ENCODE measurements at regions not wholly inside any gene's neighbourhood (a gene's known extent, or its start where the extent isn't known, plus 50 kb on each side); places are given as distances from the start of the nearest gene placed in this dataset.
"Not testable (repeated sequence)": the region's sequence is repeated elsewhere in the genome, so short reads cannot be mapped to it uniquely, and the experiment has no call there.

GRCh38 chr6:1162367-1163275, 149.3 kb upstream of the FOXQ1 start:
- WGBS, 2 donors (ENCODE audit: low coverage in 1 of 2) = 77 to 80% methylated on average over 3 to 8 of the region's 8 CpGs
- Histone ChIP-seq H3K4me1 (no peaks in the 10 kb centered on the region), H3K27ac (no peak overlapping the region), H3K4me3 (no peak overlapping the region), H3K9me3 (no peaks in the 10 kb centered on the region), H3K36me3 (no peaks in the 10 kb centered on the region), H3K27me3 (no peaks in the 10 kb centered on the region)
- TF ChIP-seq POLR2AphosphoS5 (IDR thresholded peaks at IDR 0.05) = no peak
- TF ChIP-seq CTCF (IDR thresholded peaks at IDR 0.05) = no peak
- no peak for TF ChIP-seq EP300 (IDR thresholded peaks at IDR 0.05)
- no peak for TF ChIP-seq POLR2A (IDR thresholded peaks at IDR 0.05)
- no peak for ATAC-seq

- WGBS, 2 donors (ENCODE audit: low coverage in 1 of 2) = 81% methylated on average over 2 of the region's 3 CpGs; no CpG with 5 or more reads in 1 of the 2 donors
- not testable (repeated sequence) for H3K27ac ChIP-seq, ATAC-seq, H3K36me3 ChIP-seq, H3K9me3 ChIP-seq, H3K27me3 ChIP-seq, H3K4me1 ChIP-seq, H3K4me3 ChIP-seq
Observed at GRCh38 chr6:1156411-1156810, 155.5 kb upstream of the FOXQ1 start.

GRCh38 chr6:1153696-1154245, 158.1 kb upstream of the FOXQ1 start:
- TF ChIP-seq CTCF (IDR thresholded peaks at IDR 0.05) = no peak
- no peak for TF ChIP-seq EP300 (IDR thresholded peaks at IDR 0.05)
- TF ChIP-seq POLR2AphosphoS5 (IDR thresholded peaks at IDR 0.05) = no peak
- TF ChIP-seq POLR2A (IDR thresholded peaks at IDR 0.05) = no peak
- Histone ChIP-seq H3K4me1 (no peaks in the 10 kb centered on the region), H3K27me3 (no peaks in the 10 kb centered on the region), H3K36me3 (no peaks in the 10 kb centered on the region), H3K4me3 (no peak overlapping the region), H3K9me3 (no peaks in the 10 kb centered on the region), H3K27ac (no peak overlapping the region)
- no peak for ATAC-seq

GRCh38 chr6:1146500-1146899, 165.4 kb upstream of the FOXQ1 start:
- Histone ChIP-seq H3K27me3 (no peaks in the 10 kb centered on the region), H3K4me1 (no peaks in the 10 kb centered on the region), H3K9me3 (no peaks in the 10 kb centered on the region), H3K27ac (no peak overlapping the region), H3K4me3 (no peak overlapping the region), H3K36me3 (no peaks in the 10 kb centered on the region)
- ATAC-seq = no peak
- TF ChIP-seq POLR2AphosphoS5 (IDR thresholded peaks at IDR 0.05) (no peak), EP300 (IDR thresholded peaks at IDR 0.05) (no peak), CTCF (IDR thresholded peaks at IDR 0.05) (no peak), POLR2A (IDR thresholded peaks at IDR 0.05) (no peak)

GRCh38 chr6:1145768-1146218, 166.1 kb upstream of the FOXQ1 start:
- no peak overlapping the region for H3K4me3 ChIP-seq
- 56% methylated on average over 2 of the region's 8 CpGs; no CpG with 5 or more reads in 1 of the 2 donors for WGBS, 2 donors (ENCODE audit: low coverage in 1 of 2)
- H3K27me3 ChIP-seq = no peaks in the 10 kb centered on the region
- H3K36me3 ChIP-seq = no peaks in the 10 kb centered on the region
- no peaks in the 10 kb centered on the region for H3K9me3 ChIP-seq
- no peaks in the 10 kb centered on the region for H3K4me1 ChIP-seq
- H3K27ac ChIP-seq = no peak overlapping the region
- no peak for ATAC-seq
- TF ChIP-seq CTCF (IDR thresholded peaks at IDR 0.05) (no peak), EP300 (IDR thresholded peaks at IDR 0.05) (no peak), POLR2A (IDR thresholded peaks at IDR 0.05) (no peak), POLR2AphosphoS5 (IDR thresholded peaks at IDR 0.05) (no peak)
